GM18868 (cell line): ENCODE measurements at regions not wholly inside any gene's neighbourhood (a gene's known extent, or its start where the extent isn't known, plus 50 kb on each side); places are given as distances from the start of the nearest gene placed in this dataset.
A peak's percentile ranks its signal among the peaks of the same experiment; 100 is the strongest.

ENCODE experiments used
- ATAC-seq: cut with Tn5 transposase; IDR thresholded peaks from one replicate; pipeline ENCODE4 v1.9.1; 2021; ENCODE audit warnings: mild to moderate bottlenecking, moderate library complexity; ENCODE audit not compliant: unreplicated experiment

DNA sequence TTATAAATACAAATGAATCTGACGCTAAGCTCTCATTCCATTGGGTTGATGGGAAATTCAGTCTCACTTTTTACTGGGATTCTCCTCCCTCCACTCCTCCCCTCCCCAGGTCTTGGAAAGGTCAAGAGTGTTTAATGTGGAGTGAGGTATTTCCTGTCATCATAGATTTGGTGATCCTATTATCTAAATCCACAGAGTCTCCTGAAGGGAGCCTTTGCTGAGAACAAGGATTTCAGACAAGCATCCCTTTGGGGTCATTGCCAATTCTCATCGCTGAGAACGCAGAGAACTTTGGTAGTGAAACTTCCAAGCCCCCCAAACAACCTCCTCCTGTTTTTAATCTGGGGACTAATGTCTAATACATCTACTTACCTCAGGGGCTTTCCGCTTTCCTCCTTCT, 297.9 kb downstream of the OTOL1 start:
- ATAC-seq = no peak

GRCh38 chr3:161796312-161796711, 299.7 kb downstream of the OTOL1 start:
- ATAC-seq = no peak

DNA sequence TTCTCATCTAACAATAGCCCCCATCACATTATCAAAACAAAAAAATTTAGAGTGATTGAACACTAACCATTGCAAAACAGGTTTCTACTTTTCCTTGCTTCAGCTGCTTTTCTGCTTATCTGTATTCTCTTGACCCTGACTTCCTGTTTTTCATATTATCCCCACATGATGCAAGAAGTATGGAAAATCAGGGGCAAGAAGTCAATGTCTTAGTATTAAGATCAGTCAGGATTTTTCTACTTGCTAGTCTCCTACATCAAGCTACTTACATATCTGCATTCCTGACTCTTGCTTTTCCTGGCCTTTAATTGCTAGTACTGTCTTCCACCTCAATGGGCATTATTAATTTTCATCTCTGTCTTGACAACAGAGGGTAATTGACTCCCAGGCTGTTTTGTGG, 300.2 kb downstream of the OTOL1 start:
- no peak for ATAC-seq

DNA sequence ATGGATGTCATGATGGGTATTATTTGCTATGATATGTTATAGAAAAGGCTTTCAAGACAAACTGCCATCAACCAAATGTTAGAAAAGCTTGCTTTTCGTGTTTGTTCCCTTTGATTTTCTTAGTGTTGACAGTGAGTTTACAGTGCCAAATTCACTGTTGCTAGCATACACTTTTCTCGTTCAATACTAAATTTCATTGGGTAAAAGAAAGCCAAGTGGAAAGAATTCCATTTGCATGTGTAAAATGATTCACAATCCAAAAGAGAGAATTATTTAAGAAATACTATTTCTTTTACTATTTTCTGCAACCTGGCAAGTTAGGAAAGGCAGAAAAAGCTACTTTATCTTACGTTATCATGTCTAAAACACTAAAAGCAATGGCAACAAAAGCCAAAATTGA, 301.4 kb downstream of the OTOL1 start:
- ATAC-seq = no peak

- no peak for ATAC-seq
Observed at GRCh38 chr3:161800985-161801559, 304.5 kb downstream of the OTOL1 start.

GRCh38 chr3:161818106-161818505, 321.5 kb downstream of the OTOL1 start:
- no peak for ATAC-seq

GRCh38 chr3:161821591-161821990, 325.0 kb downstream of the OTOL1 start:
- no peak for ATAC-seq

DNA sequence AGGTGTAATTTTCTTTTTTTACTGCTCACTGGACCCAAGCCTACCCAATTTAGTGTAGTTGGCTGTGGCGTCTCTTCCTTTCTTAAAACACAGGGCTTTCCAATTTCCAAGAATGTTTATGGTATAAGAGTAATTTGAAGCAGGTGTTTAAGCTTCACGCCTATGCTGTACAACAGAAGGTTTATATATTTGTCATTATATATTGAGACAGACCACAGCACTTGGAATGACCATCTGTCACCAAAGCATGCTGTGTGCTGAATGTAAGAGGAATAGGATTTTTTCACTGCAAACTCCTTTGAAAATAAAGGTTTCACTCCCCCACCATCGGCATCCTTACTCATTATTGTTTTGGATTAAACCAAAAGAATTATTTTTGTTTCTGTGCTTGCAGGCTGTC, 325.7 kb downstream of the OTOL1 start:
- no peak for ATAC-seq

DNA sequence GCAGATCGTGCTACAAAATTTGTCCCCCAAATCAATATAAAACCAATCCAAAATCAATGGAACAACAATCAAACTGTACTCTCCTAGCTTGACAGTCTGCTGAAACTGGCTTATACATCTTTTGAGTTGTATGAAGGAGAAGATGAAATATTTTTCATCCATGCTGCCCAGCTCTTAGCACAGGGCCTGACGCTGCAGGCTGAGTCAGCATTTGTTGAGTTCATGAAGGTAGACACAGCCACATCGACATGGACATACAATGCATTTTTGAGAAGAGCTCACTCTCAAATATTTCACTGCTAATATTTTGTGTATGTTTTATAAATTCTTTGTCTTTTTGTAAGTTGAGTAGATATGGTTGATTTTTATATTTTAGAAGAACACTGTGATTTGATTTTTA, 327.3 kb downstream of the OTOL1 start:
- no peak for ATAC-seq

DNA sequence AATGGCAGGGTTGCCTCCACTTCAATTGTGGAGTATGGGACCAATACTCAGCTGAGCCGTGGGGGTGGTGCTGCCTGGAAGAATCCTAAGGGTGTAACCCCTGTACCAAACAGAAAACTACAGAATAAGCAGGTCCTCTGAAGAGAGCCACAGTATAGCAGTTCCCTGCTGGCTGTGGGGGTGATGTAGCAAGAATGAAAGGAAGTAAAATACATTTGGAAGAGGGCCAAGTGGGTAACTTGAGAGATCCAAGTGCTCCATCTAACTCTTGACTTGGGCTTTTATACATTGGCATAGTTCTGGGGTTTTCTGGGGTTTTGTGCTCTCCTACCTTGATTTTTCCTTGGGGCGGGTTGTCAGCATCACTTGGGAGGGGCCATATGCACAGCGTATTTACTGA, 341.4 kb downstream of the OTOL1 start:
- ATAC-seq = no peak

- no peak for ATAC-seq
Observed at GRCh38 chr3:161848376-161848775, 351.8 kb downstream of the OTOL1 start.

GRCh38 chr3:161851941-161852566, 355.4 kb downstream of the OTOL1 start:
- peak; percentile 92 for ATAC-seq

- no peak for ATAC-seq
Observed at GRCh38 chr3:161852744-161853143, 356.1 kb downstream of the OTOL1 start.

DNA sequence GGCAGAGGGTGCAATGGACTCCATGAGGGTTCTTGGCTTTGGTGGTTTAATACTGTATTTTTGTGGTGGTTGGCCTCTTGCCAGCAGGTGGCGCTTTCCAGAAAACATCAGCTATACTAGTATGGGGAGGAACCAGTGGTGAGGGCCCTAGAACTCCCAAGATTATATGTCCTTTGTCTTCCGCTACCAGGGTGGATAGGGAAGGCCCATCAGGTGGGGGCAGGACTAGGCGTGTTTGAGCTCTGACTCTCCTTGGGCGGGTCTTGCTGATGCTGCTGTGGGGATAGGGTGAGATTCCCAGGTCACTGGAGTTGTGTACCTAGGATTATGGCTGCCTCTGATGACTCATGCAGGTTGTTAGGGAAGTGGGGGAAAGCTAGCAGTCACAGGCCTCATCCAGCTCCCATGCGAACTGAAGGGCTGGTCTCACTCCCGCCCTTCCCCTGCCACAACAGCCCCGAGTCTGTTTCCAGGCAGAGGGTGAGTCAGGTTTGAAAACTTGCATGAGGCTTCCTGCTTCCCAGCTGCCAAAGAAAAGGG, 357.7 kb downstream of the OTOL1 start:
- peak; percentile 66 for ATAC-seq

GRCh38 chr3:161859057-161859456, 362.4 kb downstream of the OTOL1 start:
- no peak for ATAC-seq

DNA sequence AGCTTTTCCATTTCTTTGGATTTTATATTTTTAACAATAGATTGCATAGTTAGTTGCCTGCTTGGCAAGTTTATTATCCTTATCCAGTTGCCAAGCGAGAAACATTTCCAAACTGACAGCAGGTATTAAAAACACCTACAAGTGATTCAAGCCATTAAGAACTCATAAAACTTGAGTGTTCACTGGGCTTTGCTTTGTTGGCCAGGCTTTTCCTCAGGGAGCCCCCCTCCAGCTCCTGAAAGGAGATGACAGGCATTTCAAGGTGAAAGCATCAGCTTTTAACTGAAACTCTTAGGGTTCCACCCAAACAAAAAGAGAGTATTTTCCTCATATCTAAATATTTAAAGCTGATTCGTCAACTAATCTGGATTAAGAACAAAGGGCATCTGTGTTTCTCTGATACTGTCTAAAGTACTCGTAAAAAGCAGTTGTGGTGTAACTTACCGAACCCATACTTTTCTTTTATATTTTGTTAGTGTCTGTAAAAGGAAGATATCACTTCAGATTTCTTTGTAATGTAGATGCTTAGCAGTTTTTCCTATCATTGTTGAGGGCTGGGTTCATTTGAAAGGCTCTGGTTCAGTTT, 363.4 kb downstream of the OTOL1 start:
- no peak for ATAC-seq

GRCh38 chr3:161863775-161864174, 367.2 kb downstream of the OTOL1 start:
- no peak for ATAC-seq

GRCh38 chr3:161866176-161866575, 369.6 kb downstream of the OTOL1 start:
- ATAC-seq = no peak

- no peak for ATAC-seq
Observed at GRCh38 chr3:161875483-161875882, 378.9 kb downstream of the OTOL1 start.

GRCh38 chr3:161879470-161879869, 382.9 kb downstream of the OTOL1 start:
- ATAC-seq = no peak

- no peak for ATAC-seq
Observed at GRCh38 chr3:161884830-161885229, 388.2 kb downstream of the OTOL1 start.

- ATAC-seq = no peak
Observed at GRCh38 chr3:161890147-161890625, 393.6 kb downstream of the OTOL1 start.
